ENCODE measurements at regions not wholly inside any gene's neighbourhood (a gene's known extent, or its start where the extent isn't known, plus 50 kb on each side); places are given as distances from the start of the nearest gene placed in this dataset.

- no peak for DNase-seq
Measured at GRCh38 chr3:147872568-147872967, 463.4 kb downstream of the ZIC1 start.

DNA sequence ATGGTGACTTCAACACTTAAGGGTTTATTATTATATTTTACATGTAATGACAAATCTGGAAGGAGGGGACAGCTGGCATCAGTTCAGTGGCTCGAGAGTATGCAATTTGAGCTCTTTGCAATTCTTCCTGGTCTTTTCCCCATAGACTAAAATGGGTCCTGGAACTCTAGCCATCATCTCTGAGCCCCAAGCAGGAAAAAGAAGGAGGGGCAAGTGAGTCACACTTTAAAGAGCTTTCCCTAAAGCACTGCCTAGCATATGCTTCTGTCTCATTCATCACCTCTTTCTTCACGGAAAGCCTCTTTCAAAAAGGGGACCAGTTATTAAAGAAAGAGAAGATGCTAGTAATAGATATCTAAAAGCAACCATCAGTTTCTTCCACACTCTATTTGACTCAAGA lies 466.3 kb downstream of the ZIC1 start:
- DNase-seq = no peak

DNA sequence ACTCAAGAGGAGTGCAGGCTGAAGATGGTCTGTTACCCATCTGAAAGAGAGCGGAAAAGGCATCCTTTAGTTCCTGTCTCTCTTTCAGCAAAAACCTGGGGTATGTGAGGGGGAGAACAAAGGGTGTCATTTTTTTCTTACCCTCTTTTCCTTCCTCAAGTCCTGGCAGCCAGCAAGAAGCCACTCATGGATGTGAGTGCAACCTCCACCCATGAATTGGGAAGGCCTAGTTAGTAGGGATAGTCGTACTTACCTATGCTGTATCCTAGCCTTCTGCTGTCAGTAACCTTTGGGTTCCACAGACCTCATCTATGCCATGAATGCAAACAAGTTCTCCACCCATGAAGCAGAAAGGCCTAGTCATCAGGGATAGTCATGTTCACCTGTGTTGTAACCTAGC lies 472.8 kb downstream of the ZIC1 start:
- no peak for DNase-seq

DNA sequence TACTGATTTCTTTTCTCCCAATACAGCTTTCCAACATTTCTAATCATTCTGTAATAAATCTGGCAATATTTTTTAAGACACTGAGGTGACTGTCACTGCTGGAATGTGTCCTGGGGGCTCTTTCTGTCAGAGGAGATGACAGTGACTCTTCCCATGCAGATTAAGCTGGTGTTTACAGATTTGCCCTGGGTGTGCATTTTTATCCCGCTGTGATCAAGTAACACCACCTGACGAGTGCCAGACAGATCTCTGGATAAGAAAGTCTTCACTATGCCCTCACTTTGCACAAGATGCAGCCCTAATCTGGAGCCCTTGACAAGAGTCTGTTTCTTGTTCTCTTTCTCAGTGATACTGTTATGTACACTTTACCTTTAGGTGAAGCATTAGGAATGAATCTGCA lies 477.7 kb downstream of the ZIC1 start:
- DNase-seq = no peak

GRCh38 chr3:147887797-147888196 lies 478.6 kb downstream of the ZIC1 start:
- no peak for DNase-seq

DNA sequence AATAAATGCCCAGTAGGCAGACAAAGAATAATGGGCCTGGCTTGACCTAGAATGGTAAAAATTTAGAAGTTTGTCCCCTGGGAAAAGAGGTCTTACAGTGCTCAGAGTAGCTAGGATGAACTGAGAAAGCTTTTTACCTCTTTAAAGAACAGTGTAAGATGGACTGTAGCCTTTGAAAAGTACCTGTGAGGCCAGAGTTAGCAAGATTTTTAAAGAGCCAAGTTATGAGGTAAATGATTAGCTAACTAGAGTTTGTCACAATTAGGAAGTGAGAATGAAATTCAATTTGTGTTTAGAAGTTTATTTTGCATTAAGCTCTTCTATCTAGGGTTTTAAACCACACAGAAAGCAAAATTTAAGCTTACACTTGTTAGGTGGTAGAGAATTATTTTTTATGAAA lies 480.9 kb downstream of the ZIC1 start:
- no peak for DNase-seq

DNA sequence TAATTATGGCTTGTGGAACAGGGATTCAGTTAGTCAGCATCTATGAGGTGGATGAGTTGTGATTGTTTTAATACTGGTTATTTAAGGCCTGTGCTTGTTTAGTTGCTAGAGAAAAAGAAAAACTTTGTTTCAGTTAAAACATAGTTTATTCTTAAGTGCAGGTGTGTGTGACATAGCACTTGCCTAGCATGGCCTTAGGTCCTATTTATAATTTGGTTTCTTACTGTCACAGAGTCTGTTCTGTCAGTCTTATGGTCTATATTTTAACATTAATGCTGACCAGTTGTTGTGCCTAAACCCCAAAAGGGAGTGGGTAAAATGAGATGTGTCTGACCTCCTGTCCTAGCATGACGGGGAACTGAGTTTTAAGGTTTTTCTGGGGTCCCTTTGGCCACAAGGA lies 486.3 kb downstream of the ZIC1 start:
- DNase-seq = no peak

GRCh38 chr3:147900851-147901250 lies 491.7 kb downstream of the ZIC1 start:
- DNase-seq = no peak

GRCh38 chr3:147903026-147903425 lies 493.9 kb downstream of the ZIC1 start:
- DNase-seq = no peak

GRCh38 chr3:147904421-147904820 lies 495.3 kb downstream of the ZIC1 start:
- no peak for DNase-seq

GRCh38 chr3:147906285-147906684 lies 497.1 kb downstream of the ZIC1 start:
- no peak for DNase-seq

DNA sequence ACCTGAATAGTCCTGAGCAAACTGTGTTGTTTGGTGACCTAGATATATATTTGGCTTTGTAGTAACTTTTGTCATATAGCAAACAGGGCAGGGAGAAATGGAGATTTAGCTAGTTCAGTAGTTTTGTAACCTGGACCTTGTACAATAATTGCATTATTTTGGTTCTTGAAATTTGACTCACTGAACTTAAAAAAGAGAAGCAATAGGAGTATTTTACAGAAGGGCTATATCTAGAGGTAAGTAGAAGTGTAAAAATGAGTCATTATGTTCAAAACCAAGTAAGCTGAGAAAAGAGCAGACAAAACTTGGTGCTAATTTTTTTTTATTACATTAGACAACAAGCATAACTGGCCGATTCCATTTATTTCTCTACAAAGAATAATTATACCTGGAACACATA lies 505.4 kb downstream of the ZIC1 start:
- no peak for DNase-seq

- DNase-seq = no peak
Measured at GRCh38 chr3:147915057-147915456, 505.9 kb downstream of the ZIC1 start.

DNA sequence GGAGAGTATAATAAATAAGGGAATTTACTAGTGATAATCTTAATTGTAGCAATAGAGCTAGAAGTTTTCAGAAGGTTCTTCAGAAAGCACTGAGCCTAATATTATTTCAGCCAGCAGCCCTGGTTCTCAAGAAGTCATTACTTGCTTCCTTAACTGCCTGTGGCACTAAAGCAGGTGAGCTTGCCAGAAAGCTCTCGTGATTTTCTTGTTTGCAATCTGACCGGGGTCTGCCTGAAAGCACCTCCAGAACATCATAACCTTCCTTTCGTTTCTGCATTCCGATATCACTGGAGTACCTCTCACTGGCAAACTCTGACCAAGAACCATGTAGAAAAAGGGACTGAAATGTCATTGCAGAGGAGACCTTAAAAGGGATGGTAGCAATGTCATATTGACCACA lies 510.3 kb downstream of the ZIC1 start:
- DNase-seq = no peak

DNA sequence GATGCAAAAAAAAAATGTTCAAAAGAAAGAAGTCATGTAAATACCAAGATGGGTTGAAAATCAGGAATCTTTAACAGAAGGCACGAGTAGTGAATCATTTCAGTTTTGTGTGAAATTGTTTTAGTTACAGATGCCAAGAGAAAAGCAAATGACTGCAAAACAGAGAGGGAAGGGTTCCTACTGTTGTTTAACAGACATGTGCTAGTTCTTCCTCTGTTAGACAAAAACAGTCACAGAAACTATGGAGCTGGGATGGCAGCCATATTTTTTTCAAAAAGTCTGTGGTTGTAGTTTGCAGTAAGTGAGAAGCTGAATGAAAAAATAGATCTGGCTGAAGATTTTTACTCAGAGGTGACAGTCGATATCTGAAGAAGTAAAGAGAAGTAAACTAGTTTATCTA lies 511.9 kb downstream of the ZIC1 start:
- no peak for DNase-seq

GRCh38 chr3:147924755-147925154 lies 515.6 kb downstream of the ZIC1 start:
- no peak for DNase-seq

DNA sequence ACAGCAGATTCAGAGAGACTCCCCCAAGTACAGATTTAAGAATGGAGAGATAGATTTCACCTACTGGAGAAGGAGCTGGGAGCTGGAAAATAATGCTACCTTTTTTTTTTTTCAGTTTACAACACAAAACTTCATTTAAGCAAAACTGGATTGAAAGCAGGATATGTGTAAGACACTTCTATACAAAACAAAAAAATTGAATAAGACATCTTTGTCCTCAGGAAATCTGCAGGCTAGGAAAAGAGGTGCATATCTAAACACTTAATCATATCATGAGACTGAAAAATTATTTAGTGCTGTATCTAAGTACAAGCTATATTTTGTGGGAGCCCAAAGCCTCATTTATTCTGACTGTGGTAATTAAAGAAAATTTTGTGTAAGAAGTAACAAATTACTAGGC lies 516.1 kb downstream of the ZIC1 start:
- no peak for DNase-seq

DNA sequence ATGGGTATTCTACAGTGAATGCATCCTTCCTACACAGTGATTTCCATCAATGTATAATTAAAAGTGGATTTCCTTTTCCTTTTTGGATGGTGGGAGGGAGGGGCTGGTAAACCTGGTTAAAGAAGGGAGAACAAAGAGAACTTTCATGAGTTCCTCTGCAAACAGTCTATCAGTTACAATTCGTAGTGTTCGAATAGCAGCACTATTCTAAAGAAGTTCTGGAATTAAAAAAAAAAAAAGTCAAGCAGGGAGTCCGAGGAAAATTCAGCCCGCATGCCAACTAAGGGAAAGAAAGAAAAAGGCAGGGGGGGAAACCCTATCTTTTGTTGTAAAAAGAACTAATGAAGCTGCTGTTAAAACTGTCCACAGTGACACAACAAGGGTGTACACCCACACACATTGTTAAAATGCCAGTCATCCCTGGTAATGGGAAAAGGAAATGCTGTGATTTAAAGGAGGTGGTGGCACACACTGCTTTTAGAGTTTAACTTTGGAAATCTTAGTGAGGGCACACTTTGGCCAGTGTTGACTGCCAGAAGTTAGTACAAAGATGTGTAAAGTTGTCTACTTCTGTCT lies 521.2 kb downstream of the ZIC1 start:
- DNase-seq = no peak

- no peak for DNase-seq
Measured at GRCh38 chr3:147934451-147935180, 525.5 kb downstream of the ZIC1 start.

GRCh38 chr3:147937341-147937740 lies 528.2 kb downstream of the ZIC1 start:
- DNase-seq = no peak

GRCh38 chr3:147937891-147938290 lies 528.7 kb downstream of the ZIC1 start:
- DNase-seq = no peak

DNA sequence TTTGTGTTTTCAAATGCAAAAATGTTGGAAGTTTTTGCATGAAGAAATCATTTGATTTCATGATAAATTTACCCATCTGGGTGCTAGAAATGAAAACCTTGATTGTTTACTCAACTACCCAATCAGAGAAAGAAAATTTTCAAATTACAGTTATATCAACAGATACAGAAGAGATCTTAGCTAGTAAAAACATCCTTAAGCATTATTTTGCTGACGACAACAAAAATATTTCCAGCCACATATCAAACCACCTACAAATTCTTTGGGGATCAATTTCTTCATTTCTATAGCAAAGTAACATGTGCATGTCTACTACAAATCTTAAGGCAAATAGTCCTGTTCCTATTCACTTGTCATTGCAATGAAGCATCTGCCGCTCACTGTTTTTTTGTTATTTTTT lies 530.3 kb downstream of the ZIC1 start:
- no peak for DNase-seq

GRCh38 chr3:147939839-147940238 lies 530.7 kb downstream of the ZIC1 start:
- no peak for DNase-seq

DNA sequence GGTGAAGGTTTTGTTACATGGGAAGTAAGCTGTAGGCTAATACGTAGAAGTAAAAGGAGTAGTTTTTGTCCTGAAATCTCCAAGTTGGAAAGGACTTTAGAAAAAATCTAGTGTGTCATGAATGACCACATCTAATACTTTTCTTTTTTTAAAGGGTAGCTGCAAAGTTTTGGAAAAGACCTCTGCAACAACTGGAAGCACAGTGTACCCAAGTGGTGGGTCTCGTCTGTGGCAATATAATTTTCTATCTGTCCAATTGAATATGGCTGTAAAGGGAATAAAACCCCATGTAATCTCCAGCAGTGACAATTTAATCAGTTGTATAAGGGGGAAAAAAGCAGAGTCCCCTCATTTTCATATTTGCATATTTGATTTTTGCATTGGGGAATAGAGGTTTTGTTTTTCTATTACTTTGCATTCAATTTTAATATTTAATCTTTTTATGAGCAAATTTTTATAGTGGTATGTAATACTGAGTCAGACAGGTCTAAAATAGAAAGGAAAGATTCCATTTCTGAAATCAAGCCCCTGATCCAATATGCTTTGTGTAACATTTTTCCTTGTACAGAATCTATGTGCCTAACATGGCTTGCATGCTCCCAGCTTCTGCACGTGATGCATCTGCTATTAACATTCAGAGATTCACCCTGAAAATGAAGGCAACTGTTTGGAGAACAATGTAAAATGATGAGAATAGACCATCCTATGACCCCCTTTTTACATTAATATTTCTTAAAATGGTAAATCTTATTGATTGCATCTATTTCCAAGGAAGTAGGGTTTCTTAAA lies 531.4 kb downstream of the ZIC1 start:
- no peak for DNase-seq

Data from NCI-H446 (cell line).